ENCODE measurements at regions not wholly inside any gene's neighbourhood (a gene's known extent, or its start where the extent isn't known, plus 50 kb on each side); places are given as distances from the start of the nearest gene placed in this dataset.

GRCh38 chr6:95431637-95432228, 145.6 kb upstream of the MANEA start:
- H2AFZ ChIP-seq (ENCODE audit: low read depth, low read length) = no peak overlapping the region
- TF ChIP-seq, protein P1, sequence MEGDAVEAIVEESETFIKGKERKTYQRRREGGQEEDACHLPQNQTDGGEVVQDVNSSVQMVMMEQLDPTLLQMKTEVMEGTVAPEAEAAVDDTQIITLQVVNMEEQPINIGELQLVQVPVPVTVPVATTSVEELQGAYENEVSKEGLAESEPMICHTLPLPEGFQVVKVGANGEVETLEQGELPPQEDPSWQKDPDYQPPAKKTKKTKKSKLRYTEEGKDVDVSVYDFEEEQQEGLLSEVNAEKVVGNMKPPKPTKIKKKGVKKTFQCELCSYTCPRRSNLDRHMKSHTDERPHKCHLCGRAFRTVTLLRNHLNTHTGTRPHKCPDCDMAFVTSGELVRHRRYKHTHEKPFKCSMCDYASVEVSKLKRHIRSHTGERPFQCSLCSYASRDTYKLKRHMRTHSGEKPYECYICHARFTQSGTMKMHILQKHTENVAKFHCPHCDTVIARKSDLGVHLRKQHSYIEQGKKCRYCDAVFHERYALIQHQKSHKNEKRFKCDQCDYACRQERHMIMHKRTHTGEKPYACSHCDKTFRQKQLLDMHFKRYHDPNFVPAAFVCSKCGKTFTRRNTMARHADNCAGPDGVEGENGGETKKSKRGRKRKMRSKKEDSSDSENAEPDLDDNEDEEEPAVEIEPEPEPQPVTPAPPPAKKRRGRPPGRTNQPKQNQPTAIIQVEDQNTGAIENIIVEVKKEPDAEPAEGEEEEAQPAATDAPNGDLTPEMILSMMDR (IDR thresholded peaks at IDR 0.05; ENCODE audit: extremely low read depth in 1 of 2, insufficient read depth in 1 of 2, low read depth in 1 of 2, low read length in 2 of 2) = peak; percentile 31 to 33
- no peak for TF ChIP-seq JUN (IDR thresholded peaks at IDR 0.05; ENCODE audit: borderline replicate concordance, insufficient read depth, insufficient read length, low read depth)
- H4K20me1 ChIP-seq (replicated peaks; ENCODE audit: control insufficient read depth, extremely low read depth, insufficient read depth, low read length) = no peaks in the 10 kb centered on the region
- CTCF ChIA-PET = no interaction called here
- H3K27ac ChIP-seq (ENCODE audit: insufficient read depth, low read depth, low read length) = no peak overlapping the region
- H3K9ac ChIP-seq (replicated peaks; ENCODE audit: extremely low read depth, insufficient read depth, low read length) = no peak overlapping the region
- H3K79me2 ChIP-seq (ENCODE audit: control insufficient read depth, insufficient read depth, low read length) = no peaks in the 10 kb centered on the region
- H3K9me3 ChIP-seq (replicated peaks; ENCODE audit: control insufficient read depth, insufficient read depth, low read length) = no peaks in the 10 kb centered on the region
- FAIRE-seq (peak; percentile 38), DNase-seq (ENCODE audit: low read depth, low spot score) (peak; percentile 64)
- no peaks in the 10 kb centered on the region for H3K9me1 ChIP-seq (replicated peaks; ENCODE audit: control insufficient read depth, extremely low read depth, insufficient read depth, low read length)
- no peak overlapping the region for H3K4me3 ChIP-seq (replicated peaks in 1 of 3; ENCODE audit: insufficient read depth in 1 of 3, low read depth in 1 of 3, low read length in 3 of 3)
- dilution Hi-C loops (cut with MboI; ENCODE audit: extremely low pct_ligation_motif_present, low sequenced_read_pairs) (no loop called here), intact Hi-C loops (cut with micrococcal nuclease) (loop anchor here (1.0 to 10.0 kb wide), 5 partner anchors 146 to 1627 kb away; partner anchors contain the start of genes MANEA and UFL1)
- no peak overlapping the region for H3K4me2 ChIP-seq (ENCODE audit: insufficient read depth, low read length)
- BruUV-seq (replicated peaks) = no TSS peak
- no peaks in the 10 kb centered on the region for H3K27me3 ChIP-seq (ENCODE audit: control insufficient read depth in 2 of 2, insufficient read depth in 2 of 2, low read length in 2 of 2)
- H3K36me3 ChIP-seq (ENCODE audit: control insufficient read depth in 2 of 2, extremely low read depth in 1 of 2, insufficient read depth in 2 of 2, low read length in 2 of 2) = no peaks in the 10 kb centered on the region
- H3K4me1 ChIP-seq (ENCODE audit: control insufficient read depth, extremely low read depth, insufficient read depth, low read length) = no peaks in the 10 kb centered on the region
- POLR2A ChIA-PET = no interaction called here

DNA sequence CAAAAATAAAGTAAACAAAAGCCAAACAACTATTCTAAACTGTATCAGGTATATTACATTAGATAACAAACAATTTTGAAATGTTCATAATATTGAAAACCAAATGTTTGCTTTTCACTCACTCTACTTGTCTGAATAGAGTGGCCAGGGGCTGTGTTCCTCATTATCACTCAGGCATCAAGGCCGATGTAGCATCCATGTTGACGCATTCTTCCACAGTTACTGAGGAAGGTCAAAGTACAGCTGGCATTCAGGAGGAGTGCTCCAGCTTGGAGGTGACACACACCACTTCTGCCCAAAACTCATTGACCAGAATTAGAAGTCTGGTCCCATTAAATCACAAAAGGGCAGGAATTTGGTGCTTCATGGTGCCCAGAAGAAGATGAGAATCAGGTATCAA, 137.6 kb upstream of the MANEA start:
- no peaks in the 10 kb centered on the region for H3K4me1 ChIP-seq (ENCODE audit: control insufficient read depth, extremely low read depth, insufficient read depth, low read length)
- TF ChIP-seq MYC (IDR thresholded peaks at IDR 0.05; ENCODE audit: low read depth, low read length) = no peak
- no peak for FAIRE-seq
- ChIA-PET POLR2A (no interaction called here), CTCF (no interaction called here)
- no peak overlapping the region for H3K9ac ChIP-seq (replicated peaks; ENCODE audit: extremely low read depth, insufficient read depth, low read length)
- H3K9me3 ChIP-seq (replicated peaks; ENCODE audit: control insufficient read depth, insufficient read depth, low read length) = no peaks in the 10 kb centered on the region
- no peak overlapping the region for H3K4me2 ChIP-seq (ENCODE audit: insufficient read depth, low read length)
- no peaks in the 10 kb centered on the region for H3K27me3 ChIP-seq (ENCODE audit: control insufficient read depth in 2 of 2, insufficient read depth in 2 of 2, low read length in 2 of 2)
- no peak overlapping the region for H3K4me3 ChIP-seq (replicated peaks in 1 of 3; ENCODE audit: insufficient read depth in 1 of 3, low read depth in 1 of 3, low read length in 3 of 3)
- H3K9me1 ChIP-seq (replicated peaks; ENCODE audit: control insufficient read depth, extremely low read depth, insufficient read depth, low read length) = no peaks in the 10 kb centered on the region
- H3K79me2 ChIP-seq (ENCODE audit: control insufficient read depth, insufficient read depth, low read length) = no peaks in the 10 kb centered on the region
- no peaks in the 10 kb centered on the region for H3K36me3 ChIP-seq (ENCODE audit: control insufficient read depth in 2 of 2, extremely low read depth in 1 of 2, insufficient read depth in 2 of 2, low read length in 2 of 2)
- BruUV-seq (replicated peaks) = no TSS peak
- no peak overlapping the region for H2AFZ ChIP-seq (ENCODE audit: low read depth, low read length)
- no peak for DNase-seq (ENCODE audit: low read depth, low spot score)
- H4K20me1 ChIP-seq (replicated peaks; ENCODE audit: control insufficient read depth, extremely low read depth, insufficient read depth, low read length) = no peaks in the 10 kb centered on the region
- dilution Hi-C loops (cut with MboI; ENCODE audit: extremely low pct_ligation_motif_present, low sequenced_read_pairs) = no loop called here
- H3K27ac ChIP-seq (ENCODE audit: insufficient read depth, low read depth, low read length) = no peak overlapping the region
- intact Hi-C loops (cut with micrococcal nuclease) = loop anchor here (10.0 kb wide), 1 partner anchor 485 kb away; no protein-coding TSS in a partner anchor

Data from endothelial cell of umbilical vein (primary cell).